Karpas-422 (cell line): ENCODE measurements at regions not wholly inside any gene's neighbourhood (a gene's known extent, or its start where the extent isn't known, plus 50 kb on each side); places are given as distances from the start of the nearest gene placed in this dataset.
"Not testable (repeated sequence)": the region's sequence is repeated elsewhere in the genome, so short reads cannot be mapped to it uniquely, and the experiment has no call there.

Experiments
- DNase-seq: peaks from one replicate; pipeline ENCODE4 v3.0.0-alpha.2; 2015
- H2AFZ ChIP-seq: fragments of 200-600 bp; sonication (generic); 2 replicates; pipeline ENCODE4 v1.6.1; 2014; ENCODE audit warnings: antibody characterized with exemption, low read length, mixed read lengths
- H3K27ac ChIP-seq: fragments of 200-600 bp; sonication (generic); 2 replicates; pipeline ENCODE4 v1.5.1; 2014; ENCODE audit warnings: mild to moderate bottlenecking, low read length, moderate library complexity
- H3K27me3 ChIP-seq: fragments of 200-600 bp; sonication (generic); 2 replicates; pipeline ENCODE4 v1.6.1; 2014; ENCODE audit warnings: low read length, mixed read lengths
- H3K36me3 ChIP-seq: fragments of 200-600 bp; sonication (generic); 2 replicates; pipeline ENCODE4 v1.6.1; 2014; ENCODE audit warnings: low read length, mixed read lengths; ENCODE audit not compliant: insufficient read depth
- H3K4me1 ChIP-seq: fragments of 200-600 bp; sonication (generic); 2 replicates; pipeline ENCODE4 v1.6.1; 2014; ENCODE audit warnings: mild to moderate bottlenecking, low read length, mixed read lengths
- H3K4me2 ChIP-seq: fragments of 200-600 bp; sonication (generic); 2 replicates; pipeline ENCODE4 v1.6.1; 2014; ENCODE audit warnings: low read length, low read depth, mild to moderate bottlenecking; ENCODE audit not compliant: poor library complexity, severe bottlenecking
- H3K4me3 ChIP-seq: fragments of 200-600 bp; sonication (generic); 2 replicates; pipeline ENCODE4 v1.5.1; 2014; ENCODE audit warnings: mild to moderate bottlenecking, antibody characterized with exemption, low read length, mixed read lengths
- H3K79me2 ChIP-seq: fragments of 200-600 bp; sonication (generic); 2 replicates; pipeline ENCODE4 v1.6.1; 2014; ENCODE audit warnings: mild to moderate bottlenecking, low read length, mixed read lengths
- H3K9ac ChIP-seq: fragments of 200-600 bp; sonication (generic); 2 replicates; pipeline ENCODE4 v1.6.0; 2014; ENCODE audit warnings: low read length
- H3K9me2 ChIP-seq: fragments of 200-600 bp; sonication (generic), shearing (Covaris generic); replicated peaks from 2 replicates; pipeline ENCODE4 v1.6.0; 2014; ENCODE audit warnings: mild to moderate bottlenecking, low read length, moderate library complexity; ENCODE audit not compliant: insufficient read depth
- H3K9me3 ChIP-seq: fragments of 300-700, 200-600 bp; sonication (generic); 2 replicates; pipeline ENCODE4 v1.6.1; 2014; ENCODE audit warnings: low read length, mixed read lengths
- H4K20me1 ChIP-seq: fragments of 200-600 bp; sonication (generic); 2 replicates; pipeline ENCODE4 v1.6.1; 2014; ENCODE audit warnings: mild to moderate bottlenecking, antibody characterized with exemption, low read length, low read depth; ENCODE audit not compliant: insufficient read depth

DNA sequence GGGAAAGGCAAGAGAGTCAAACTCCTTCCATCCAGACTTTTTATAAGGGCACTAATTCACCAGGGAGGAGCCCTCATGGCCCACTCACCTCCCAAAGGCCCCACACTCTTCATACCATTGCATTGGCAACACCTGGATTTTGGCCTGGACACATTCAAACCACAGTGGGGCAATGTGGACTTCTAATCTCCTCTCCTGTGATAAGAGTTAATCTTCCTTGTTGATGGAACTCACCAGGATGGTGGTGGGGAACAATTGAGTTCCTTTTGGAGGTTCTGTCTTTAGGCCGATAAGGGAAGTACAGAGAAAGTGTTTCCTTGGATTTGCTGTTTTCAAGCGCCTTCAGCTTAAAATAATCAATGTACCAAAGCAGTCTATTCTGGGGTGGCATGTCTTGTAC, 268.7 kb downstream of the CD83 start:
- Histone ChIP-seq H3K27ac (no peak overlapping the region), H3K9me2 (no peaks in the 10 kb centered on the region), H3K9ac (no peak overlapping the region), H3K4me2 (no peak overlapping the region), H4K20me1 (no peaks in the 10 kb centered on the region), H3K27me3 (no peaks in the 10 kb centered on the region), H2AFZ (no peak overlapping the region), H3K9me3 (no peaks in the 10 kb centered on the region), H3K79me2 (no peaks in the 10 kb centered on the region), H3K4me1 (no peaks in the 10 kb centered on the region), H3K4me3 (no peak overlapping the region), H3K36me3 (no peaks in the 10 kb centered on the region)
- no peak for DNase-seq

DNA sequence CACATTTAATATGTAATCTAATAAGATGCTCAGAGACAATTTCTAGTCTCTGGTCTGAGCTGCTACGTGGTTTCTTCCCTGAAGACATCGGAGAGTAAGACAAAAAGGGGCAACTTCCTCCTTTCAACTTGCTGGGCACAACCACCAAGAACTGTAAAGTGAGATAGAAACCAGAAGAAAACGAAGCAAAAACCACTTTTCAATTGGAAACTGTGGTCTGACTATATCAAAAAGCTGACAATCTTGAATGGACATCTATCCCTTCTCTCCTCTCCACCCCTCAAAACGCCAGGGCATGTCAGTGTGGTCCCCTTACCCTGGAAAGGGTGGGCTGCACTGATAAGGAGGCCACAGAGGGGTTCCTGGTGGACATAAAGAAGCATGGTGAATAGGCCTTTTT, 269.1 kb downstream of the CD83 start:
- H4K20me1 ChIP-seq = no peaks in the 10 kb centered on the region
- no peak overlapping the region for H2AFZ ChIP-seq
- no peak for DNase-seq
- H3K27me3 ChIP-seq = no peaks in the 10 kb centered on the region
- no peak overlapping the region for H3K27ac ChIP-seq
- no peaks in the 10 kb centered on the region for H3K36me3 ChIP-seq
- no peak overlapping the region for H3K4me2 ChIP-seq
- no peak overlapping the region for H3K4me3 ChIP-seq
- H3K4me1 ChIP-seq = no peaks in the 10 kb centered on the region
- H3K9ac ChIP-seq = no peak overlapping the region
- no peaks in the 10 kb centered on the region for H3K9me3 ChIP-seq
- H3K79me2 ChIP-seq = no peaks in the 10 kb centered on the region
- H3K9me2 ChIP-seq = no peaks in the 10 kb centered on the region

DNA sequence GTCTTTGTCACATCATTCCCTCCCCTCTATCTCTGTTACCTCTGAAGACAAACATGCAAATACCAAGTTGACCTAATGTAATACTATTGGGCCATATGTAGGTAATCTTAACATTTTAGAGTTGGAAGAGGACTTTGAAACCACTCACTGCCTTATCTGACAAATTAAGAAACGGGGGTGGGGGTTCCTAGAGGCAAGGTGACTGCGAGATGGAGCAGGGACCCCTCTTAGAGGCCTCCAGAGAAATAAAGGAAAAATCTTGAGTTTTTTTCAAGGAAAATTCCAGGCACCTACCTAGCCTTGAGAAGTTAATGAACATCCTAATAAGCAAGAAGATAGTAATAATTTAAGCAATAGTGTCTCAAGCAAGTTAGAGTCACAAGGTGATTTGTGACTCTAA, 270.8 kb downstream of the CD83 start:
- H2AFZ ChIP-seq = no peak overlapping the region
- H3K9me2 ChIP-seq = no peaks in the 10 kb centered on the region
- H3K9ac ChIP-seq = no peak overlapping the region
- no peaks in the 10 kb centered on the region for H3K36me3 ChIP-seq
- H3K4me2 ChIP-seq = no peak overlapping the region
- no peaks in the 10 kb centered on the region for H4K20me1 ChIP-seq
- no peaks in the 10 kb centered on the region for H3K27me3 ChIP-seq
- no peak overlapping the region for H3K27ac ChIP-seq
- DNase-seq = no peak
- H3K79me2 ChIP-seq = no peaks in the 10 kb centered on the region
- no peaks in the 10 kb centered on the region for H3K9me3 ChIP-seq
- no peaks in the 10 kb centered on the region for H3K4me1 ChIP-seq
- no peak overlapping the region for H3K4me3 ChIP-seq

DNA sequence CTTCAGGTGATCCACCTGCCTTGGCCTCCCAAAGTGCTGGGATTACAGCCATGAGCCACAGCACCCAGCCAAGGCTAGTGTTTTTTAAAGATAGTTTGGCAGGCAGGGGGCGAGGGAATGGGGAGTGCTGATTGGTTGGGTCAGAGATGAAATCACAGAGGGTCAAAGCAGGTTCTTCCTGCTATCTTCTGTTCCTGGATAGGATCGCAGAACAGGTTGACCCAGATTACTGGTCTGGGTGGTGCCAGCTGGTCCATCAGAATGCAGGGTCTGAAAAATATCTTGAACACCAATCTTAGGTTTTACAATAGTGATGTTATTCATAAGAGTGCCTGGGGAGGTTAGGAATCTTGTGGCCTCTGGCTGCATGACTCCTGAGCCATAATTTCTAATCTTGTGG, 272.2 kb downstream of the CD83 start:
- H3K36me3 ChIP-seq, H4K20me1 ChIP-seq, H3K9me2 ChIP-seq, H3K27me3 ChIP-seq, H2AFZ ChIP-seq, DNase-seq, H3K9ac ChIP-seq, H3K79me2 ChIP-seq, H3K9me3 ChIP-seq, H3K4me1 ChIP-seq, H3K4me3 ChIP-seq, H3K4me2 ChIP-seq, H3K27ac ChIP-seq: not testable (repeated sequence)

DNA sequence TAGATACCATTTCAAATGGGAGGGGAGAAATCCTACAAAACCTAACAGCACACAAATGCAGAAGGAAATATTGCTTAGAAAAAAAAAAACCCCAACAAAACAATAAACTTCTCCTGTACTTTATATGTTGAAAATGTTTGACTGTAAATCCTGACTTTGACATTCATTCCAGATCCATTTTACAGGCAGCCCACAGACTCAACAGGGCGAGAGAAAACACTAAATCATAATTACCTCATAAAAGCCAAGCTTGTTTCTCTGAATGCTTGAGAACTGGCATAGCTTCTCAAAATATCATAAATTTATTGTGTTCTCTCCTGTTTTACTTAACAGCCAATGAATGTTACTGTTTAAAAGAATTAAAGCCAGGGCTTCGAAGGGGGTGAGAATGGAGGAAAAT, 273.2 kb downstream of the CD83 start:
- Histone ChIP-seq H2AFZ (no peak overlapping the region), H3K4me1 (no peaks in the 10 kb centered on the region), H3K27ac (no peak overlapping the region), H3K27me3 (no peaks in the 10 kb centered on the region), H3K9me3 (no peaks in the 10 kb centered on the region), H3K4me2 (no peak overlapping the region), H3K9me2 (no peaks in the 10 kb centered on the region), H4K20me1 (no peaks in the 10 kb centered on the region), H3K4me3 (no peak overlapping the region), H3K9ac (no peak overlapping the region), H3K36me3 (no peaks in the 10 kb centered on the region), H3K79me2 (no peaks in the 10 kb centered on the region)
- no peak for DNase-seq

DNA sequence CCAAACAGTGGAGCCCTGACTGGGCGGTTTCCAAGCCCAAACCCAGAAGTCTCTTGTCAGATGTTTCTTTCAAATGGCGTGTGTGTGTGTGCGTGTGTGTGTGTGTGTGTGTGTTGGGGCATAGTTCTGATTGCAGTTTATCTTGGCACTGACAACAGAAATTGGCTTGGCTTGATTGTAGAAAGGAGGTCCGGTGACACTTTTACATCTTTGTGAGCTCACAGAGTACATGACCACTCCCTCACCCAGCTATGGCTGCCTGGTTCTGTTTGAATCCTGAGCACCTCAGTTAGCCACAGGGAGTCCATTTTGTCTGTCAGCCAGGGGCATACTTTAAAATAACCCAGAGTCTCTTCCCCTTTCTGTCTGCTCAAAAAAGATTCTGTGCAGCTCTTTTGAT, 276.3 kb downstream of the CD83 start:
- Histone ChIP-seq H3K9ac (no peak overlapping the region), H3K27ac (no peak overlapping the region), H3K79me2 (no peaks in the 10 kb centered on the region), H3K4me1 (no peaks in the 10 kb centered on the region), H3K9me2 (no peaks in the 10 kb centered on the region), H3K27me3 (no peaks in the 10 kb centered on the region), H3K36me3 (no peaks in the 10 kb centered on the region), H4K20me1 (no peaks in the 10 kb centered on the region), H2AFZ (no peak overlapping the region), H3K9me3 (no peaks in the 10 kb centered on the region), H3K4me2 (no peak overlapping the region), H3K4me3 (no peak overlapping the region)
- DNase-seq = no peak

DNA sequence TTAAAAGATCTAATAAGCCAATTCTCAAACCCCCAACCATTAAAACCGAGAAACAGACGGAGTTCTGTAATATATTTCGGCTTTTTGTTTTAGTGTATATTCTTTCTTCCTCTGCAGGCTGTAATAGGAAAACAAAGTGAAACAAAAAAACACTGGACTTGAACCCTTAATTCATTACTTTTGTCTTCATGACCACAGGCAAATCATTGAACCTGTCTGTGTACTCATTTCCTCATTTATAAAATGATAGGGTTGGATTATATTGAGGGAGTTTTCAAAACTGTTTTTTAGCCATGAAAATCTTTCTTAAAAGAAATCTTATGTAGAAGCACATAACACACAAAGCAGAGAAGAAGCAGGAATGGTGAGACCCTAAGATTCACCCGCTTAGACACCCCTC, 278.8 kb downstream of the CD83 start:
- H2AFZ ChIP-seq = no peak overlapping the region
- no peaks in the 10 kb centered on the region for H3K27me3 ChIP-seq
- no peaks in the 10 kb centered on the region for H3K79me2 ChIP-seq
- H3K4me2 ChIP-seq = no peak overlapping the region
- no peak overlapping the region for H3K4me3 ChIP-seq
- DNase-seq = no peak
- no peak overlapping the region for H3K9ac ChIP-seq
- H3K9me2 ChIP-seq = no peaks in the 10 kb centered on the region
- H4K20me1 ChIP-seq = no peaks in the 10 kb centered on the region
- no peaks in the 10 kb centered on the region for H3K36me3 ChIP-seq
- H3K4me1 ChIP-seq = no peaks in the 10 kb centered on the region
- H3K9me3 ChIP-seq = no peaks in the 10 kb centered on the region
- no peak overlapping the region for H3K27ac ChIP-seq

DNA sequence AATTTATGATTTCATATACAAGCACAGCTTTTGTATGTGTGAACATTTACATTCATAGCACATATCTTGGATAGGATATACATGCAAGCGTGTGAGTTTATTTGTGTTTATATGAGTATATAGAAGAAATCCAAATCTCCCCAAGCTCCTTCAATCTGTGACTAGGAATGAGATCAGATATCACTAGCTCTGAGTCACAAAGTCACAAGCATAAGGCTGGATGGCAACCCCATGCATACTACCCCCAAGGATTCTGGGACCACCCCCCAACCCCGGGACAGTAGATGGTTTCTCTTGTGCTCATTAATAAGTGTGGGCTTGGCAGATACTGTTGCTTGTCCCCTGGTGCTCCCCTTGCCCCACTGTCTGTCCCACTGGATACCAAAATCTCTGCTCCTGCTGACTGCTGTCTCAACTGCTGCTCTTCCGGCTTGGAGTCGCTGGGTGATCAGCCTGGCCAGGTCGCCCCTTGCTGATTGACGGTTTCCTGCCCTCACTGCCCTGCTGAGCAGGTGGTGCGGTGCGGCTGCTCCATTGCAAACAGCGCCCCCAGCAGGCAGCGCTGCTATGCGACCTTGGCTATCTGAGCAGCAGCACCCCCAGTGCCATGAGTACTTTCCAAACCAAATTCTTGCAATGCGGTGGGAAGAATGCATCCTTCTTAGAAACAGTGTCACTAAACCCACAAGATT, 279.4 kb downstream of the CD83 start:
- no peak overlapping the region for H2AFZ ChIP-seq
- H3K27me3 ChIP-seq = no peaks in the 10 kb centered on the region
- no peak overlapping the region for H3K9ac ChIP-seq
- H3K4me2 ChIP-seq = no peak overlapping the region
- no peaks in the 10 kb centered on the region for H3K4me1 ChIP-seq
- no peak overlapping the region for H3K27ac ChIP-seq
- H4K20me1 ChIP-seq = no peaks in the 10 kb centered on the region
- H3K9me3 ChIP-seq = no peaks in the 10 kb centered on the region
- no peaks in the 10 kb centered on the region for H3K9me2 ChIP-seq
- H3K79me2 ChIP-seq = no peaks in the 10 kb centered on the region
- no peaks in the 10 kb centered on the region for H3K36me3 ChIP-seq
- no peak for DNase-seq
- no peak overlapping the region for H3K4me3 ChIP-seq

DNA sequence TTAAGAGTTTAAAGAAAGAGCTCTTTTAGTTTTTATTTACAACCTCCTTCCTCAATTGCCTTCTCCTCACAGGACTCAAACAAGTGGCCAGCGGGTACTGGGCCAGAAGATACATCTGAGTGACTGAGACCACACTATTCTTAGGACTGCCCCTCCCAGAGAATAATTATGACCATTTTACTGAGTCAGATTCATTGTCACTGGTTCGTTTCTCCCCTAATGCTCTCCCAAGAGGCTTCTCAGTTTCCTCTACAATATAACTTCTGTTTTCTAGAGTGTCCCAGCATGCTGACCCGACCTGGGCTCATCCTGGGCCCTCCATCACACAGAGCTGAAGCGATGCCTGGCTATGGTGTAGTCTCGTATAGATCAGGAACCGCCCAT, 279.9 kb downstream of the CD83 start:
- Histone ChIP-seq H3K9me2 (no peaks in the 10 kb centered on the region), H3K27me3 (no peaks in the 10 kb centered on the region), H3K4me2 (no peak overlapping the region), H3K9me3 (no peaks in the 10 kb centered on the region), H3K4me1 (no peaks in the 10 kb centered on the region), H2AFZ (no peak overlapping the region), H3K27ac (no peak overlapping the region), H3K36me3 (no peaks in the 10 kb centered on the region), H3K79me2 (no peaks in the 10 kb centered on the region), H3K4me3 (no peak overlapping the region), H3K9ac (no peak overlapping the region), H4K20me1 (no peaks in the 10 kb centered on the region)
- DNase-seq = no peak
